SH-SY5Y (cell line): ENCODE measurements at regions not wholly inside any gene's neighbourhood (a gene's known extent, or its start where the extent isn't known, plus 50 kb on each side); places are given as distances from the start of the nearest gene placed in this dataset.

Source experiments
- GATA2 ChIP-seq: IDR thresholded peaks from 2 replicates; pipeline ENCODE4 v1.6.1; 2011; ENCODE audit warnings: mild to moderate bottlenecking, low read depth, low read length
- GATA3 ChIP-seq: IDR thresholded peaks from 2 replicates; pipeline ENCODE4 v1.6.1; 2011; ENCODE audit warnings: low read depth, mild to moderate bottlenecking, low read length, moderate library complexity

- TF ChIP-seq GATA2, result no peak
- no peak for TF ChIP-seq GATA3
These were observed 113.5 kb downstream of the TMEM114 start for GRCh38 chr16:8476824-8477223.
